Central memory CD8-positive, alpha-beta T cell (primary cell): ENCODE measurements at regions not wholly inside any gene's neighbourhood (a gene's known extent, or its start where the extent isn't known, plus 50 kb on each side); places are given as distances from the start of the nearest gene placed in this dataset.
"Not testable (repeated sequence)": the region's sequence is repeated elsewhere in the genome, so short reads cannot be mapped to it uniquely, and the experiment has no call there.

ENCODE experiments used
- ATAC-seq: fragments of 150-1000 bp; cut with Tn5 transposase; replicated peaks from 2 replicates; pipeline ENCODE4 v1.10.0; 2022; ENCODE audit warnings: mild to moderate bottlenecking, moderate FRiP score, moderate number of reproducible peaks; ENCODE audit not compliant: poor library complexity, severe bottlenecking; ENCODE audit errors: extremely low read depth
- DNase-seq, 2 donors: peaks; one replicate each; pipeline ENCODE4 v3.0.0; 2021; ENCODE audit warnings: low spot score in 2 of 2
- H3K27ac Mint-ChIP-seq: one replicate; pipeline ENCODE4 v1.8.0; 2022; ENCODE audit warnings: low read depth, mild to moderate bottlenecking, moderate library complexity, mixed read lengths
- H3K27me3 Mint-ChIP-seq: one replicate; pipeline ENCODE4 v1.8.0; 2022; ENCODE audit warnings: mixed read lengths
- H3K36me3 Mint-ChIP-seq: one replicate; pipeline ENCODE4 v1.8.0; 2022; ENCODE audit warnings: mild to moderate bottlenecking, moderate library complexity, mixed read lengths; ENCODE audit not compliant: insufficient read depth
- H3K4me1 Mint-ChIP-seq: one replicate; pipeline ENCODE4 v1.8.0; 2022; ENCODE audit warnings: mixed read lengths
- H3K4me3 Mint-ChIP-seq: one replicate; pipeline ENCODE4 v1.8.0; 2022; ENCODE audit warnings: mild to moderate bottlenecking, moderate library complexity, mixed read lengths
- H3K9me3 Mint-ChIP-seq: one replicate; pipeline ENCODE4 v1.8.0; 2022; ENCODE audit warnings: mixed read lengths

GRCh38 chr2:192559587-192559986, 364.9 kb upstream of the TMEFF2 start:
- Mint-ChIP-seq H3K4me1 (no peaks in the 10 kb centered on the region), H3K9me3 (peaks cover 13% of the 10 kb centered on the region), H3K4me3 (no peak overlapping the region), H3K36me3 (no peaks in the 10 kb centered on the region), H3K27ac (no peak overlapping the region), H3K27me3 (no peaks in the 10 kb centered on the region)
- no peak for DNase-seq
- no peak for ATAC-seq

- ATAC-seq (no peak), DNase-seq (no peak)
- Mint-ChIP-seq H3K36me3 (no peaks in the 10 kb centered on the region), H3K27me3 (no peaks in the 10 kb centered on the region), H3K4me1 (no peaks in the 10 kb centered on the region), H3K9me3 (peaks cover 13% of the 10 kb centered on the region), H3K4me3 (no peak overlapping the region), H3K27ac (no peak overlapping the region)
Measured at GRCh38 chr2:192558637-192559036, 363.9 kb upstream of the TMEFF2 start.

DNA sequence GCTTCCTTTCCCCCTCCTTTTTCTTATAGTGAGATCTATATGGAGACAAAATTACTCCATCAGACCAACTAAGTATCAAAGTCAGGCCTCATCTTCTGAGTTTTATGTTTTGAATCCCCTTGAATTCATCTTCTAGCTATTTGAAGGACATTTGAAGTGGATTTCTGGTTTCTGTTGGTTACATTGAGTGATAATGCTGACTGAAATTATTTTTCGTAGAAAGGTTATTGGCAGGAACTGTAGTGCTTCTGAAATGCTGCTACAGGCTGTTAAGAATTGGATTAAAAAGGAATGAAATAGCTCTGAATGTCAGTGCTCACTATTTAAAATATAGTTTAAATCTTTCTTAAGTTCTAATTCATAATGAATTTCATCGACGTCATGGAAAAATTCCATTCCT, 361.0 kb upstream of the TMEFF2 start:
- H3K27me3 Mint-ChIP-seq: no peaks in the 10 kb centered on the region
- no peak overlapping the region for H3K27ac Mint-ChIP-seq
- no peak for DNase-seq
- no peaks in the 10 kb centered on the region for H3K4me1 Mint-ChIP-seq
- no peak overlapping the region for H3K4me3 Mint-ChIP-seq
- peaks cover 16% of the 10 kb centered on the region for H3K9me3 Mint-ChIP-seq
- H3K36me3 Mint-ChIP-seq: no peaks in the 10 kb centered on the region
- no peak for ATAC-seq

DNA sequence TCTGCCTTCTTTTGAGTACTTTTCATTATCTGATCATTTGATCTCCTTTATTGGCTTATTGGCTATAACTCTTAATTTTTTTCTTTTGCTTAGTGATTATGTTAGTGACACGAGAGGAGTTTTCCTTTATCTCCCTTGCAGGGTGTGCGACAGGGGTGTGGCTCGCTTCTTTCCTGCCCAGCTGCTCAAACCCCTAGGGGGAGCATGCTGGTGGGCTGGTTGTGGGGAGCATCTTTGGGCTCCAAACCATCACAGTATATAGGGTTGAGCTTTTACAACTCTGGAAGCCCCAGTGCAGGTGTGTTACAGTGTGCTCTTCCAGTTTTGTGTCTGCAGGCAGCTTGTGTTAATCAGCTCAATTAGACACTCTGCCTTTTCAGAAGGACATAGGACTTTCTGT, 357.0 kb upstream of the TMEFF2 start:
- H3K4me1 Mint-ChIP-seq: no peaks in the 10 kb centered on the region
- no peaks in the 10 kb centered on the region for H3K27me3 Mint-ChIP-seq
- no peak for ATAC-seq
- peaks cover 8% of the 10 kb centered on the region for H3K9me3 Mint-ChIP-seq
- no peak overlapping the region for H3K4me3 Mint-ChIP-seq
- H3K27ac Mint-ChIP-seq: no peak overlapping the region
- DNase-seq: no peak
- H3K36me3 Mint-ChIP-seq: no peaks in the 10 kb centered on the region

GRCh38 chr2:192546565-192546964, 351.8 kb upstream of the TMEFF2 start:
- Mint-ChIP-seq H3K27ac (no peak overlapping the region), H3K36me3 (no peaks in the 10 kb centered on the region), H3K4me1 (no peaks in the 10 kb centered on the region), H3K4me3 (no peak overlapping the region), H3K9me3 (peaks cover under 1% of the 10 kb centered on the region), H3K27me3 (no peaks in the 10 kb centered on the region)
- ATAC-seq: no peak
- DNase-seq: no peak

- no peak for DNase-seq
- Mint-ChIP-seq H3K36me3 (no peaks in the 10 kb centered on the region), H3K27ac (no peak overlapping the region), H3K27me3 (no peaks in the 10 kb centered on the region), H3K4me1 (no peaks in the 10 kb centered on the region), H3K4me3 (no peak overlapping the region), H3K9me3 (no peaks in the 10 kb centered on the region)
- no peak for ATAC-seq
Measured at GRCh38 chr2:192544371-192544955, 349.7 kb upstream of the TMEFF2 start.

GRCh38 chr2:192542148-192543066, 347.7 kb upstream of the TMEFF2 start:
- not testable (repeated sequence) for H3K27ac Mint-ChIP-seq, H3K9me3 Mint-ChIP-seq, DNase-seq, H3K4me3 Mint-ChIP-seq, H3K36me3 Mint-ChIP-seq, ATAC-seq, H3K27me3 Mint-ChIP-seq, H3K4me1 Mint-ChIP-seq

DNA sequence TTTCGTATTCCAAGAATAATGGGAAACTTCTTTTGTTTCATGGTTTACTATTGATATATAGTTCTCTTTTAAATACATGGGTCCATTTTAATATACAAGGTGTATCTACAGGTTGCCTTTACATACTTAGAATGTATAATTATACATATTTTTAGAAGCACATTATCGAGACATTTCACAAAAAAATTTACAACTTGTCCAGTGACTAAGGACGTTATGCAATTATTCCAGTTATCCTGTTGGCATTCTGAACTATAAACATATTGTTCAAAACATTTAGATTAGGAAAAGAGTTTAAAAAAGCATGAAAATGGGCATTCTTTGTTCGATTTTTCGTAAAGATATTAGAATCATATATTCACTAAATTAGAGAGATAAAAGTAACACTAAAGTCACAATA, 344.6 kb upstream of the TMEFF2 start:
- H3K9me3 Mint-ChIP-seq: no peaks in the 10 kb centered on the region
- ATAC-seq (no peak), DNase-seq (no peak)
- H3K4me3 Mint-ChIP-seq: no peak overlapping the region
- H3K4me1 Mint-ChIP-seq: no peaks in the 10 kb centered on the region
- H3K27ac Mint-ChIP-seq: no peak overlapping the region
- no peaks in the 10 kb centered on the region for H3K36me3 Mint-ChIP-seq
- no peaks in the 10 kb centered on the region for H3K27me3 Mint-ChIP-seq

DNA sequence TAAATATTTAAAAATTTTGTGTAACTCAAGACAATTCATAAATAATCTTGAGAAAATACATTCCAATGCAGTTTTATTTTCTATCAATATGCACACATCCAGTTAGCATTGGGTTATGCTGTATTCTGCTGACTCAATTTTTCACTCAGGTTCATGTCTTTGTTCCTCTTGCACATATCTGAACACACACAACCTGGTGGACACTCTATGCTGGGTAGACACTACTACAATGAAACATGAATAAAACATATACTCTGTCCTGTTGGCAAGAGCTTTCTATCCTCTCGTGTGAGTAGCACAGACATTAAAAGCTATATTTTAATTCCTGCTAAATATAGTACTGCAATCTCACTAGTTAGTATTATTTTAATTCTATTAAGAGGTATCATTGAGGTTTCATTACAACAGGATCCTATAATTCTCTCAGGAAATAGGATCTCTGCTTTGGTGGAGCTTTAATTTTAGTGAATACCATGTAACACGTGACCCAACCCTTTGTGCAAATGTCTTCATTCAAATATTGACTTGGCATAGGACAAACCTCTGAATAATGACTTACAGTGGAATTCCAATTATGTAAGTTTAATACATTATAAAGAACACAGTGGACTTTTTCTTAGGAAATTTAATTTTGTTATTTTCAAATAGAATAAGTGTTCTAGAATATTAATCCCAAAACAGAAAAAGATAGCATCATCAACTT, 342.3 kb upstream of the TMEFF2 start:
- DNase-seq: no peak
- H3K4me3 Mint-ChIP-seq: no peak overlapping the region
- no peak for ATAC-seq

GRCh38 chr2:192535956-192536921, 341.5 kb upstream of the TMEFF2 start:
- no peaks in the 10 kb centered on the region for H3K27me3 Mint-ChIP-seq
- no peak overlapping the region for H3K27ac Mint-ChIP-seq
- no peaks in the 10 kb centered on the region for H3K9me3 Mint-ChIP-seq
- H3K4me3 Mint-ChIP-seq: no peak overlapping the region
- ATAC-seq (no peak), DNase-seq (no peak)
- H3K4me1 Mint-ChIP-seq: no peaks in the 10 kb centered on the region
- H3K36me3 Mint-ChIP-seq: no peaks in the 10 kb centered on the region

More for the DNA sequence above, 342.3 kb upstream of the TMEFF2 start:
- Mint-ChIP-seq H3K9me3 (no peaks in the 10 kb centered on the region), H3K27ac (no peak overlapping the region), H3K36me3 (no peaks in the 10 kb centered on the region), H3K4me1 (no peaks in the 10 kb centered on the region), H3K27me3 (no peaks in the 10 kb centered on the region)

- no peak overlapping the region for H3K4me3 Mint-ChIP-seq
- ATAC-seq: no peak
- no peak overlapping the region for H3K27ac Mint-ChIP-seq
- H3K9me3 Mint-ChIP-seq: no peaks in the 10 kb centered on the region
- no peak for DNase-seq
- H3K36me3 Mint-ChIP-seq: no peaks in the 10 kb centered on the region
- H3K4me1 Mint-ChIP-seq: no peaks in the 10 kb centered on the region
- no peaks in the 10 kb centered on the region for H3K27me3 Mint-ChIP-seq
Measured at GRCh38 chr2:192534072-192534471, 339.3 kb upstream of the TMEFF2 start.

GRCh38 chr2:192524642-192525251, 330.0 kb upstream of the TMEFF2 start:
- H3K27ac Mint-ChIP-seq, H3K4me3 Mint-ChIP-seq, H3K36me3 Mint-ChIP-seq, H3K4me1 Mint-ChIP-seq, ATAC-seq, H3K27me3 Mint-ChIP-seq, DNase-seq: not testable (repeated sequence)
- peaks cover 22% of the 10 kb centered on the region for H3K9me3 Mint-ChIP-seq
